GM19438 (cell line): ENCODE measurements at regions not wholly inside any gene's neighbourhood (a gene's known extent, or its start where the extent isn't known, plus 50 kb on each side); places are given as distances from the start of the nearest gene placed in this dataset.
"Not testable (repeated sequence)": the region's sequence is repeated elsewhere in the genome, so short reads cannot be mapped to it uniquely, and the experiment has no call there.

Experiments
- ATAC-seq: cut with Tn5 transposase; IDR thresholded peaks from one replicate; pipeline ENCODE4 v1.9.1; 2021; ENCODE audit warnings: low read depth; ENCODE audit not compliant: unreplicated experiment

- ATAC-seq, result no peak
Measured at GRCh38 chr1:95850763-95851162, 616.8 kb downstream of the RWDD3 start.

- ATAC-seq, result no peak
Measured at GRCh38 chr1:95852483-95853070, 618.6 kb downstream of the RWDD3 start.

- no peak for ATAC-seq
Measured at GRCh38 chr1:95854457-95854856, 620.4 kb downstream of the RWDD3 start.

GRCh38 chr1:95863086-95863485, 629.1 kb downstream of the RWDD3 start:
- ATAC-seq, result no peak

DNA sequence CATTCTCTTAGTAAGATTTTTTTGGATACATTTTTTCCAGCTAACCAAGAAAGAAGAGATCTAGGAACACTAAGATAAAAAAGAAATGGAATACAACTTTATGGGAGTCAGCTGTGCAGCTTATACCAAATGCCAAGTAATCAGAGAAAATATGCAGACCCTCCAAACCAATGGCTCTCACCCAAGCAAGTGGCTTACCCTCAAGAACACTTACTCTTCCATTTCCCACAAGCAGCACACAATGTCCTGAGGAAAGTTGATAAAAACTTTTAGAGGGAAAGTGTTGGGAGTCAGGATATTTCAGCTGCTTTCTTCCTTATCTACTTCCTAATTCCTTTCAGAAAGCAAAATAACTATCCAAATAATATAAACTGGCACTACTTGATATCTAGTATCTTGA, 631.8 kb downstream of the RWDD3 start:
- no peak for ATAC-seq

- ATAC-seq, result no peak
Measured at GRCh38 chr1:95876276-95876675, 642.3 kb downstream of the RWDD3 start.

- no peak for ATAC-seq
Measured at GRCh38 chr1:95879498-95880050, 645.6 kb downstream of the RWDD3 start.

DNA sequence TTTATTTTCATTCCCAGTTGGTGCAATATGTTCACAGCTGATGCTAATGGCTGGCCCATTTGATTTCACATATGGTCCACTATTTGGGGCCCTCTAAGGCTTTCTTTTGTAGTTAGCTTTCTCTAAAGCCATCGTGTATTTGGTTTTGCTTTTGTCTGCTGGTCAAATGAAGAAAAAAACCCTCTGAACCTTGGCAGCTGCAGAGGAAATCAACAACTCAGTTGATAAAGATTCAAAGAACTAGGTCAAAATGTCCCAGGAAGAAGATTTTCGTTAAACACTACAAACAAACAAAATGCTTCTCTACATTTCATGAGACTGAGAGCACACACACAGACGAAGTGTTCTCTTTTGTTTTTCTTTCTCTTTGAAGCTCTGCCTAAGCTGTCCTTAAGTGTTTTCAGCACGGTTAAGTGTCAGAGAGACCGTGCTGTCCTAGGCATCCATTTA, 655.0 kb downstream of the RWDD3 start:
- no peak for ATAC-seq

DNA sequence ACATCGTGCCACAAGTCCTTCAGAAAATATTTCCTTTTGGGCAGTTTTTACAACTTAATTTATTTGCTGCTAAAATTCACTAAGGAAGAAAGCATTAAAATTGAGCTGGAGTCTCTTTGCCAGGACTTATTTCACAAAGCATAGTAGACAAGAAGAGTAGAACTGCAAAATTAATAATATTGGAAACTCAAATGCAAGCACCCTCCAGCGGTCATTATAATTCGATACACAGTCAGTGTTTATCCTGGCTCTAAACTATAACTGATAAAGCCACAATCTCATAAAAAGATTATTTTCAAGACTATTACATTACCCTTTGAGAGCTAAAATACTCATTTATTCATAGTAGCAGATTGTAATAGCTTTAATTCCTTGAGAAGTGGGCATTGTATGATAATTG, 655.4 kb downstream of the RWDD3 start:
- no peak for ATAC-seq

GRCh38 chr1:95893921-95894320, 659.9 kb downstream of the RWDD3 start:
- ATAC-seq, result no peak

GRCh38 chr1:95903060-95903459, 669.0 kb downstream of the RWDD3 start:
- no peak for ATAC-seq

DNA sequence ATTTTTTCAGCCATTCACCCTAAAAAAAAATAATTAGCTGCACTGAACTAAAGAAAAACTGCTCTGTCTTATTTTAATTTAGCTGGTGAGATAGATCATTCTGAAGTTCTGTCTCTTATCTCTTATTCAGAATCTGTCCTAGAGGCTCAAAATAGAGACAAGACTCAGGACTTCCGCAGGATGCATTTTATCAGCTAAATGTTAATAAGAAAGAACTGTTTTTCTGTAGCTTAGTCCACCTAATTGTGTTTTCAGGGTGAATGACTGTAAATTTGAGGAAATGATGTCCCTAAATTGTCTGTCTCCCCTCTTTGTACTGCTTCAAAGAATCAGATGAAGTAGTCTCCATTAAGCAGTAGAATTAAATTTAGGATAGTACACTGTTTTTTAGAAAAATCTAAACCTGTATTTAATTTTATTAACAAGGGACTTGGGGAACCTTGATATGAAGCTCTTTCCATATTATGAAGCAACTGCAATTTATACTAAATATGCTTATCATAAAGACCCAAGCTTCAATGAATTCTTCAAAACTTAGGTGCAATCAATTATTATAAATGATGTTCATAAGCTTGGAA, 671.9 kb downstream of the RWDD3 start:
- no peak for ATAC-seq

- not testable (repeated sequence) for ATAC-seq
Measured at GRCh38 chr1:95911739-95912138, 677.7 kb downstream of the RWDD3 start.

- no peak for ATAC-seq
Measured at GRCh38 chr1:95916616-95917015, 682.6 kb downstream of the RWDD3 start.

- ATAC-seq, result no peak
Measured at GRCh38 chr1:95924684-95925083, 690.7 kb downstream of the RWDD3 start.

DNA sequence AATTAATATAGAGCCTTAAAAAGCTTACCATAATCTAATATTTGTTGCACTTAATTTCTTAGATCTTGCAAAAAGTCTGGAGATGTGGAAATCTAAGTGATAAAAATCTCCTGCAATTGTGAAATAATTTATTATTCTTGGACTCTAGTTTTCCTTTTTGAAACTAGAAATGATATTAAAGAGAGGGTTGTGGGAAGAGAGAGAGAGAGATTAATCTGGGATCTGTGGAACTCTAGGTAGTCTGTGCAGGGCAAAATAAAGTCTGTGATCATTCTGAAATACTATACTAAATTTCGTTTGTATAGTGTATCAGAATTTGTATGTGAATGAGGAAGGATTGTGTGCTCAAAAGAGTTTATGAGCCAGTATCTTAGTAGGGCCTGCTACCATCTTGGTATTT, 692.3 kb downstream of the RWDD3 start:
- no peak for ATAC-seq

- no peak for ATAC-seq
Measured at GRCh38 chr1:95927061-95927460, 693.1 kb downstream of the RWDD3 start.

DNA sequence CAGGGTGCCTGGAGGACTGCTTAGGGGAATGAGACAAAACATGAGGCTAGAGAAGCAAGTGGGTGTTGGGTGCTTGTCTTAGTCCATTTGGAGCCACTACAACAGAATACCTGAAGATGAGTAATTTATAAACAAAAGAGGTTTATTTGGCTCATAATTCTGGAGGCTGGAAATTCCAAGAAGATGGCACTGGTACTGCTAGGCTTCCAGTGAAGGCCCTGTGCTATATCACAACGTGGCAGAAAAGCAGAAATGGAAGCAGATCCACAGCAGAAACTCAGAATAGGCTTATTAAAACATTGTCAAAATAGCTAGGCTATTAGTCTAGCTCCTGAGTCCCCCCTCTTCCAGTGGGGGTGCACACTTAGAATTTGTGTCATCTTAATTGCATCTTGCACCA, 701.7 kb downstream of the RWDD3 start:
- ATAC-seq, result no peak

DNA sequence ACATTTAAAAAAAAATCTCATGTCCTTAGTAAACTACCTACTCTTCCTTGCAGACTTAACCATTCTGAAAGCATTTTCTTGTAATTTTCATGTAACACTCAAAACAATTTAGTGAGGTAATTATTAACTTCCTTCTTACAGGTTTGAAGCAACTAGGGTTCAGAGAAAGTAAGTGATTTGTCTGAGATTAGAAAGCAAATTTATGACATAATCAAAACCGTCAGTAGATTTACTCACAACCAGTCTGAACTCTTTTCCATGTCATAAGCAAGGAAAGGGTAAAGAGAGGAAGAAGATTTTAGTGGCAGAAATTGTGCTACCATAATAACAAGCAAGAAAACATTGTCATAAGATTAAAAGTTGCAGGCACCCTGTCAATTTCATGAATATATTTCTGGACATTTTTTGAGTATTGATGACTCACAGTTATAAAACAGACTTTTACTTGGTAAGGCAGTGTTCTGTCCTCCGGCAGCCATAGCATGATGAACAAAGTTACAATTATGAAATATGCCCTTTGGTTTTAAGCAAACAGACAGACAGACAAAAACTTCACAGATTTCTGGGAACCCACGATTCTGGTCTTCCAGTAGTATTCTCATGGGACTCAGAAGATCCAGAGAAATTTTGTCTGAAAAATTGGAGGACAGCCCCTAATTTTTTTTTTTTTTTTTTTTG, 707.2 kb downstream of the RWDD3 start:
- no peak for ATAC-seq

GRCh38 chr1:95948023-95948422, 714.0 kb downstream of the RWDD3 start:
- no peak for ATAC-seq

DNA sequence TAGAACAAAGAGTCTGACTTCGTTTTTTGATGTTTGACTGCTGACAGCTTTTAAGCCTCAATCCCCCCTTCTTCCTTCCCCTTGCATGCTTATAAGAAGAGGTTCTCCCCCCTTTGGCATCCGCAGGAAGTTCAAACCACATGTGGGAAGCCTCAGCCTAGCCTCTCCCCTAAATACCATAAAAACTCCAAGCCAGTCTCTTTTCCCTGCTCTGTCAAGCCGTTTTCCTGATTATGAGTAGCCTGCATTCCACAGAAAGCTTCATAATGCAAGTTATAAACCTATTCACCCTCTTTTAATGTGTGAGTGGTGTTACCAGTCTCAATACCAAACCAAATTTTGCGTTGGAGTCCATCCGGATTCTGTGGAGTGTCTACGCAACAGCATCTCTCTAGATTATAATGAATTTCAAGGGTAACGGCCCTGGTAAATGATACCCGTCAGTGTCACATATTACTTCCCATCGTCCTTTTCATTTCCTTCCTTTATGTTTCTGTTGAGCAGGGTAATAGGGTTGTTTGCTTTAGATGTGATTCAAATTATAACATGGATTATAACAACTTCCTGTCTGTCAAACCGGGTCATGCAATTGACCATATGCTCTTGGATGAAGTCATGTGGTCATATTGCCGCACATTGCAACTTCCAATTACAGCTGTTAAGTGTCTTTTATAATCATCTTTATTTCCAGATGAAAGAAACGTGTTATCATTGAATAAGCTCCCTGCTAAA, 717.5 kb downstream of the RWDD3 start:
- no peak for ATAC-seq
